NOMO-1 (cell line): ENCODE measurements at regions not wholly inside any gene's neighbourhood (a gene's known extent, or its start where the extent isn't known, plus 50 kb on each side); places are given as distances from the start of the nearest gene placed in this dataset.
"Not testable (repeated sequence)": the region's sequence is repeated elsewhere in the genome, so short reads cannot be mapped to it uniquely, and the experiment has no call there.

Experiments used
- DNase-seq, 2 experiments: peaks; one replicate each; lab custom pipeline; 2025; ENCODE audit not compliant: unreplicated experiment in 2 of 2; lab: John Stamatoyannopoulos, UW

DNA sequence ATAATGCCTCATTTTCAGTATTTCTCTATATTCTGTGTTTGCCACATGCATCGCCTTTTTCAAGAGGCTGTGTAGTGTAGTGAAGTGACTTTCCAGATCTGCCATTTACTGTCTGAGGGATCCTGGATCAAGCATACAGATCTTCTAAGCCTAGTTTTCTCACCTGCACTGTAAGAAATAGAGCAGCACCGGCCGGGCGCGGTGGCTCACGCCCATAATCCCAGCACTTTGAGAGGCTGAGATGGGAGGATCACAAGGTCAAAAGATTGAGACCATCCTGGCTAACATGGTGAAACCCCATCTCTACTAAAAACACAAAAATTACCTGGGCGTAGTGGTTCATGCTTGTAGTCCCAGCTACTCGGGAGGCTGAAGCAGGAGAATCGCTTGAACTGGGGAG is 1387.5 kb downstream of the AACS start:
- not testable (repeated sequence) for DNase-seq

DNA sequence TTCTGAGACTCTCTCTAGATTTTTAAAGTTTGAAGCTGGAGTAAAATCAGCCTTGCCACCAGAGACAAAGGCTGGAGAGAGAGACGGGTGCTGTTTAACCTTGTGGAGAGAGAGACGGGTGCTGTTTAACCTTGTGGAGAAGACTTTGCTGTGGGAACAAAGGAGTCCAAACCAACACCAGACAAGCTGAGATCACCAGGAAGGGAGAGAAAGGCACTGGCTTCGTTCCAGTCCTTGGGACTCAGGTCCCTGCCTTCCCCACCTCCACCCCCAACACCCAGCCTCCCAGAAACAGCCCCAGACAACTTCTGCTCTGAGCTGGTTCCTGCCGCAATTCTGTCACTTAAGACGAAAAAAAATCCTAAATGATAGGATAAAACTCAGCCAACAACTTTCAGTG is 1389.3 kb downstream of the AACS start:
- DNase-seq, result no peak

DNA sequence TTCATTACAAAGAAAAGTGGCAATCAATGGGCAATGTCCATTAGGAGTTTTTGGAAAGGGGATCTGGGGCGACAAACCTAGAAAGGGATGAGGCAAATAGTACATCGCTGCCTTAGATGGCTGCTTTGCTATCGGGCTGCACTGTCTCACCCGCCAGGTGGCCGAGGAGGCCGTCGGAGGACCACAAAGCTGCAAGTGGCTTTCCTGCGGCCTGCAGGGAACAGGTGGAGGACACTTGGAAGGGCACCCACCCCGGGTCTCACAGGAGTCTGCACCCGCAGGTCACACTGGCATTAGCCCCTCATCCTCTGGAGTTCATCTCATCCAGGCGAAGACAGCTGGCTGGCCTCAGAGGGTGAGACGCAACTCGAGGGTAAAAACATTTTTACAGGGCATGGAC is 1392.5 kb downstream of the AACS start:
- DNase-seq, result no peak

DNA sequence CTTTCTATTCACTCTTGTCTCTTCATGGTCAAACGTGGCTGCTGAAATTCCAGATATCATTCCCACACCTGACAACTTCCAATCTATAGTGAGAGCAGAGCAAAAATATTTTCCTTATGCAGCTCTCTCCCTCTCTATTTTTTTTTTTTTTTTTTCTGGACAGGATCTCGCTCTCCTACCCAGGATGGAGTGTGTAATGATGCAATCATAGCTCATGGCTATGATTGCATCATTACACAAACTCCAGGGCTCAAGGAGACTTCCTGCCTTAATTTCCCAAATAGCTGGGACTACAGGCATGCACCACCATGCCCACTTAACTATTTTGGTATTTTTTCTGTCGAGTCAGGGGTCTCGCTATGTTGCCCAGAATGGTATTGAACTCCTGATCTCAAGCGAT is 1398.9 kb downstream of the AACS start:
- no peak for DNase-seq

DNA sequence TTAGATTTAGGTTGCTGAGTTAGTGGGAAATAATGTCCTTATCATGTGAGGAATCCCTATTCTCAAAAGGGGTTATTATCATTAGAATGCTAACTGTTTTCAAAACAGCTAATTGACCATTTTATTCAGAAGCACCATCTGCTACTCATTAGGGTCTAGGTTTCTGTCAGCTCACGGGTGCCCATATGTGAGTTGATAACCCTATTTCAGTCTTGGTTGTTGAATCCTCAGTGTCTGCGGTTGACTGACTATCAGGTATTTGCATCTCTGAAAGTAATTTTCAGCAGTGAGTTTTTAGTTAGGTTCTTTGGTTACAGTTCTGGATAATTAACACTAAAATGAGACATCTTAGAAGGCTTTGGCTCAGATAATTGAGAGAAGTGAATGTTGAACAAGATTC is 1404.0 kb downstream of the AACS start:
- DNase-seq, result no peak

DNA sequence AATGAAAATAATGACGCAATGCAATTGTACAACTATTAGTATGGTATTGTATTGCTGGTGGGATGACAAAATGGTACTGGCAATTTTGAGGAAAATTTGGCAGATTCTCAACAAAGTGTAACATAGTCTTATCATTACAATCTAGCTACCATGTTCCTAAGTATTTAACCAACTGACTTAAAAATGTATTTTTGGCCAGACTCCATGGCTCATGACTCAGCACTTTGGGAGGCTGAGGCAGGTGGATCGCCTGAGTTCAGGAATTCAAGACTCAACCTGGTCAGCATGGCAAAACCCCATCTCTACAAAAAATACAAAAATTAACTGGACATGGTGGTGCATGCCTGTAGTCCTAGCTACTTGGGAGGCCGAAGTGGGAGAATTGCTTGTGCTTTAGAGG is 1409.5 kb downstream of the AACS start:
- no peak for DNase-seq

DNA sequence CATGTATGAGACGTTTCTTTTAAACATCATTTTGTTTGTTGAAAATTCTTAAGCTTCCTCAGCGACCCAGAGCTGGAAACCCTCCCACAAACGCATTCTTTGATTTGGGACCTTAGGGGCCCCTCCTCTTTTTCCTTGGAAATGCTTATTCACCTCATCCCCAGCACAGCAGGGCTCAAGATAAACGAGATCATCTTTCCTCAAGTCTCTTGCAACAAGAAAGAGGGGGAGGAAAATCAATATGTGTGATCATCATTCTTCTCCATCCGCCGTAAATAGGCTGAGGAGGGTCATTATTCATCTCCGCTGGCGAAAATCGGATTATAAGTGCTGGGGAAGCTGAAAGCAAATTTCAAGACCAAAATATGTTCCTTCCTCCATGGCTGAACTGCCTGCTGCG is 1415.2 kb downstream of the AACS start:
- no peak for DNase-seq

DNA sequence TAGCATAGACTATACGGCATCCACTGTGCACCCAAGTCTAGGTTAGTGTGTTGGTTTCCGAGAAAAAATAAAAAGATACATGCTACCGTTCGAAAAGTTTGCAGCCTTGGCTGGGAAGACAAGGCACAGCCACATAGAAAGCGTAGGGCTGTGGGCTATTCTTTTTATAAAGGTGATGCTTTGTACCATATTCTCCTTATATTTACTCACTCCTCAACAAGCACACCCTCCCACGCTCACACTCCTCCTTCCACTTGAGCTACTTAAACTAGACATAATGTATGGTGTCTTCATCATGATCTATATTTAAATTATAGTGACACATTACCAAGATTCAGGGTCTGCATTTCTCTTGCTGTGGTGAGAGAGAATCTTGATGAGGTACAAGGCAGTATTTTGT is 1416.5 kb downstream of the AACS start:
- no peak for DNase-seq

DNA sequence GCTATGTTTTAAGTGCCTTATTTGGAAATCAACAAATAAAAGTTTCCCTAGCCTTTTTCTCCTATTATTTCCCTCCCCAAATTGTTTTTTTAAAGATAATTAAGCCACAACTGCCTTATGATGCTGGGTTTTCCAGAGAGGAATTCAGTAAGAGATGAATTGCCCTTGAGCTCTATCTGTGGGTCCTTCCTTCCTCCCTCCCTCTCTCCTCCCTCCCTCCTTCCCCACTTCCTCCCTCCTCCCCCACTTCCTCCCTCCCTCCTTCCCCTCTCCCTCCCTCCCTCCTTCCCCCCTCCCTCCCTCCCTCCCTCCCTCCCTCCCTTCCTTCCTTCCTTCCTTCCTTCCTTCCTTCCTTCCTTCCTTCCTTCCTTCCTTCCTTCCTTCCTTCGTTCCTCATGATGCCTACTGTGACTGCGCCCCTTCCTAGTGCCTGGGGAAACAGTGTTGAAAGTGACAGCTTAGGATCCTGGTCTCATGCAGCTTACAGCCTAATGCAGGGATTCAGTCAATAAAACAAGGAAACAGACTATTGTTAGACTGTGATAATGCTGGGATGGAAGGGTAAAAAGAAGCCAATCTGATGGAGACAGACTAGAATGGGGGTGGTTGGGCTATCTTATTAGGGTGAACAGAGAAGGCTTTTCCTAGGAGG is 1417.1 kb downstream of the AACS start:
- DNase-seq, result no peak

DNA sequence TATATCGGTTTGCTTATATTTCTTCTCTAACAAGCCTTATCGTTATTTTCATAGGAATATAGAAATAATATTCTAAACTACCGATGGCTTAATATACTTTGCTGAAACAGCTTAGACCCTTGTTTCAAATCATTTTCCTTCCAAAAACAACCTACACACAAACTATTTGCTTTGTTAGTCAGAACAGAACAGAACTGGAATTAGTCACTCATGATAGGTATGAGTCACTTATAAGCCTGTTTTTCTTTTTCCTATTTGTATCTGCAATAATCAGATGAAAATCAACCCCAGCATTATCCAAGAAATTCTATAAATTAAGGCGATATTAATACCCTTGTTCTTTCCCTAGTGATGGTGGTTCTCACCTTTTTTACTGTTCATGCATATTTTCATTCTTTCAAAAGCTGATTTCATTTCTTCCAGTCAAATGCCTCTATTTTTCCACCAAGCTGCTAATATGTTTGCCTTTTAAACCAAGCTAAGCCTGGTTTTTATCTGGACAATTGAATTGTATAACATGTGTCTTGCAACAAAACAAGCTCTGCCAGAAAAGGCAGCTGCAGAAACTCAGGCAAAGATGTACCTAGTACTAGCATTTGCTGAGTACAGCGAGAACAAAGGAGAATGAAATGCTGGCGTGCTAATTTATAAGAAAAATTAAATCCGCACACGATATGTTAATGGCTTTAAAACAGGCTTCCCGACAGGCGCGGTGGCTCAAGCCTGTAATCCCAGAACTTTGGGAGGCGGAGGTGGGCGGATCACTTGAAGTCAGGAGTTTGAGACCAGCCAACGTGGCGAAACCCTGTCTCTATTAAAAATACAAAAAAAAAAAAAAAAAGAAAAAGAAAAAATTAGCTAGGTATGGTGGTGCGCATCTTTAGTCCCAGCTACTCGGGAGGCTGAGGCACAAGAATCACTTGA is 1418.2 kb downstream of the AACS start:
- DNase-seq, result no peak

DNA sequence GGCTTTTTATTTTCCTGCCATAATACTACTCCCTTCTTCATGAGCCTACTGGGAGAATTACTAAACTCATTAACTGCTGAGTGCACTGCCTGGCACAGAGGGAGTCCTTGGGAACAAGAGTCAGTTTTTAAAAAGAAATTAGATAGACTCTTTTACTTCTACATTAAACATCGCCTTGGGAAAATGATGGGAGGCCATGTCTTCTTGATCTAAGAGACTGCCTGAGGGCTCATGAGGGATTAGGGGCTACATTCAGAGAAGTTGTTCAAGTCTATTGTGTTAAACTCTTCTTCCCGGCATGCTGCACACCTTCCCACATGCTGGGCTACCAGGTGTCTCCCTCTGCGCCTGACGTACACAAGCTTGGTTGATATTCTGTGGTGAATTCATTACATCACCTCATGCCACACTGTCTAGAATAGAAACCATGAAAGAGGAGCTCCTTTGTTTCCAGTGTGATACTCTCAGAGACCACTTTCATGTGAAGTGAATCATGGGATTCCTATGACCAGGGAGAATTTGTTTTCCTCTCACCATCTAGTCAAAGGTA is 1422.3 kb downstream of the AACS start:
- DNase-seq, result no peak

DNA sequence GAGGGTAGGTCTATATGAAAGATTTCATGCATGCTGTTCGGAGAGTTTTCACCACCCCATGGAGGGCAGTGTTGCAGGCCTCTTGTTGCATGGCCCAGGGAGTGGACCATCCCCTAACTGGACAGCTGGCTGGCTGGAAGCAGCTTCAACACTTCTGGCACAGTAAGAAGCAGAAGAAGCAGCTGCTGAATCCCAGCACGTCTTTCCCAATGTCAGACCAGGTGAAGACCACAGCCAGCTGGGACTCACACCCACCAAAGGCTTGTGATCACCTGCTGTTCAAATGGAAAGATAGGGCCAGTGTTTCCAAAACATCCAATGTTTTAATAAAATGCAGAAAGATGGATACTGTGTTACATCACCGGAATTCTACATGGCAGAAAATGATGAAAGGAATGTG is 1423.6 kb downstream of the AACS start:
- no peak for DNase-seq

DNA sequence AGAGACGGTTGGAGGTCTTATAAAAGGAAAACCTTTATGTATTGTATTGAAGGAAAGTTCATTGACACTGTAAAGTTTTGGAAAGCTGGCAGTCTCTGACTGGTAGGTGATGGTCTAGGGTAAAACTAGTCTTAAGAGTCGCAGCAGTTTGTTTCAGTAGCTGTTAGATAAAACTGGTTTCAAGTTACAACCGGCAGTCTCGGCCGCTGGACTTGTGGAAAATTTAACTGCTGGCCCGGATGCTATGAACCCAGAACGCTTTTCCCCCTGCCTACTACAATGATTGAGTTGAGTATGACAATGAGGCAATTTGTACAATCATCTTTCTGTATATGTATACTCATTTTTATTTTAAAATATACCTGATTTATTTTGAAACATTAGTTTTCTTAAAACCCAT is 1426.9 kb downstream of the AACS start:
- DNase-seq, result no peak

DNA sequence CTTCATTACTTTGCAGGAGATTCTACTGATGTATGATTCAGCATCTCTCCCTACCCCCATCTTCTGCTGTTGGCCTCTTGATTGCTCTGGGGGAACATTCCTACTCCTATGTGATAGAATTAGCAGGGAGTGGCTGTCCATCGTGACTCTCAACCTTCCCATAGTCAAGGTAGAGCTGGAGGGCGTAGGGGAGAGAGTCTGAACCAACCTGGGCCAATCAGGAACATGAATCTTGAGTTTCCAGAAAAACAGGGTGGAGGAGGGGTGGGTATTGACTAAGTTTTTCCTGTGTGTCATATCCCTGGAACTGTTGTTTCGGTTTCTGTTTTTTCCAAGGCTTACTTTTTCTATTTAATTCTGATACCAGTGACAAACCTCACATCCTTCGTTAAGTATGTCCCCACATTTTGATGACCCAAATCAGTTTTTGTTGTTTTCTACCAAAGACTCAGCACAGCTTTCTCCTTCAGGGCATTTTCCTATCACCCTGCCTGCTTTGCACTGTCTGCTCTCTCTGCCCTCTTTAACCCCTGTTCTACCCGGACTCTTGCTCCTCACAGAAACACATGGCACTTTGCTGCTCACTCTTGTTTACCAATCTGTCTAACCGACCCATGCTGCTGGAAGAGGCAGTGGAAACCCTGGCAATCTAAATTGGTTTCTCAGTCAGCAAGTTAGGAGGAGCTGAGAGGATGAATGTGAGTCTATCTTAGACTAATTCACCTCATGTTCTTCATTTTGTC is 1428.3 kb downstream of the AACS start:
- no peak for DNase-seq

DNA sequence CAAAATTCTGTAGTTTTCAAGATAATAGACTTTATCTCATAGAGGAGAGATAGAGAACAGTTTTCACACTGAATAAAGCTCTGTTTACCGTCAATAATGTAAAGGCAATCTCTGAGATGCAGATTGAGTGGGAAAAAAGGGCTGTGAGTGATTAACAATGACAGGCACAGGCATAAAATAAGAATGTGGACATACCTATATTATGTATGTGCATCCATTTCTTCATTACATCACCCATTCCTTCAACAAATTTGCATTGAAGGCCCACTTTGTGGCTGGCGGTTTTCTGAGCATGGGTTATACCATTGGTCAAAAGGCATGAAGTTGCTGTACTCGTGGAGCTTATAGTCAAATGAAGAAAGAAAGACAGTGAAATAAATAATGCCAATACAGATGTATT is 1431.0 kb downstream of the AACS start:
- no peak for DNase-seq

DNA sequence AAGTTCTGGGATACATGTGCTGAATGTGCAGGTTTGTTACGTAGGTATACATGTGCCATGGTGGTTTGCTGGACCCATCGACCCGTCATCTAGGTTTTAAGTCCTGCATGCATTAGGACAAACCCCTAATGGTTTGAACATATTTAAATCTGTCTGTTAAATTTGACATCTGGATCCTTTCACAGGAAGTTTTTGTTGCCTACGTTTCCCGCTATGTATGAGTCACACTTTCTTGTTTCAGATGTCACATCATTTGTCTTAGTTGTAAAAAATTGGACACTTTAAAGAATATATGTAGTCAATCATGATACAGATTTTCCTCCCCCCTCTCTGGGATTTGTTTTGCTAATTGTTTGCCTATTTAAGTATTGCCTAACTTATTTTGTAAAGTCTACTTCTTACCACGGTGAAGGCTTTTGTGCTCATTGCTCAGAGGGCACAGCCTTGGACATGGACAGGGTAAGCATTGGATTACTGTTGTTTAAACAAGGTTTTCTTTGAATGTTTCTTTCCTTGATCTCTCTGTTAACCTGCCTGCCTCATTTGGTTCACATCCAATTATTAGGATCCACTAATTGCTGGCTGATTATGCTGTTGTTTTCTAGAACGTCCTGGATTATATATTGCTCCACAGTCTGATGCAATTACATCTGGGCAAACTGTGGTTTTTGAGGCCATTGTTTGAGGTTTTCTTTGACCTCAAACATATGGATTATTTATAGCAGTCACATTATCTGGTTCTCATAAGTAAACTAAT is 1441.4 kb downstream of the AACS start:
- DNase-seq, result no peak

DNA sequence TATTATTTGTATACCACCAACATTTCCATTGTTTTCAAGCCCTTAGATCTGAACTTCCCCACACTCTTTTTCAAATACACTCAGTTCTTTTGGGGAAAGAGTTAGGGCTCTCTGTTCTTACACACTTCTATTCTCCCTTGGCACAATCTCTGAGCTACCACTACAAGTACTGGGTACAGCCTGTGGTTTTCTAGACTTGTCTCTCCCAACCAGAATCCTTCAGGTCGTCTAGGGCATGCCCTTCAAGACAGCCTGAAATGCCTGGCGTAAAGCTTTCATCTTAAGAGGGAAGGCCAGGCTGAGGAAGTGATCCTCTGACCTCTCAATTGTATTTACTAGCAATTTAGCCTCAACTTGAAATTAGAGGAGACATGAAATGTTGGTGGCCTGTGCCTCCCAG is 1442.0 kb downstream of the AACS start:
- DNase-seq, result no peak

DNA sequence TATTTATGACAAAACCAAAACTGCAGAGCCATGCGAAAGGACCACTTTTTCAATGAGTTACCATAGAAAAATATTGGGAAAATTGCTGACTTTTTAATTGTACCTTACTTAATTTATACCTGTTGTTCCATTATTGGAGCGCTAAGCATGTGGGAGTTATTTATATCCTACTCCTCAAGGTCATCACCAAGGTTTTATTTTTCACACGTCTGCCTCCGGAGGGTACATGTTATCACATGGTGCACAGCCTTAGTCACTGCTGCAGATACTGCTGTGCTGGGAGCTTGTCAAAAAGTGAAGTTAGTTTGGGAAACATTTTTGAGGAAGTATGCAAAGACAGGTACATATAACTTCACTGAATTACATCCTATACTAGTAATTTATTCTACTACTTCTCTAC is 1444.3 kb downstream of the AACS start:
- no peak for DNase-seq

DNA sequence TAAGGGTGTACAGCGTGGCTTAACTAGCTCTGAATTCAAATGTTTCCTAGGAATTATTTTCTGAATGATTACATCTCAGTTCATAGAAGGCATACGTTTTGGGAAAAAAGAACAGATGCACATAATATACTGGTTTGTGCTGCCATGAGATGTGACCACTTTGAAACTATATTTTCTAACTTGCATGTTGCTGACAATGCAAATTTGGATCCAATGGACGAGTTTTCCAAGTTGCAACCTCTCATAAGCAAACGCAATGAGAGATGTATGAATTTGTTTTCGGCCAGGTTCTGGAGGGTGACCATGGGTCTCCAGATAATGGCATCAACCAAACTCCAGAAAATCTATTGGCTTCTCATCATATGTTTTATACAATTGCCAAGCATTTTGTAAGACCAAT is 1445.4 kb downstream of the AACS start:
- DNase-seq, result no peak
